Coronary artery (tissue), 2 donors: ENCODE measurements at regions not wholly inside any gene's neighbourhood (a gene's known extent, or its start where the extent isn't known, plus 50 kb on each side); places are given as distances from the start of the nearest gene placed in this dataset.
"Not testable (repeated sequence)": the region's sequence is repeated elsewhere in the genome, so short reads cannot be mapped to it uniquely, and the experiment has no call there.

ENCODE experiments used
- DNase-seq: peaks from one replicate; pipeline ENCODE4 v3.0.0-alpha.2; 2017; ENCODE audit warnings: low spot score
- H3K27ac ChIP-seq, 2 donors: fragments of 200-600 bp; sonication (generic); one replicate each; pipeline ENCODE4 v1.5.1; 2016 to 2019
- H3K4me3 ChIP-seq: fragments of 200-600 bp; sonication (generic); 2 replicates; pipeline ENCODE4 v1.5.1; 2016; ENCODE audit warnings: mild to moderate bottlenecking, moderate library complexity
- TF ChIP-seq, protein P1 (sequence below): fragments of 200-600 bp; sonication (generic); IDR thresholded peaks from one replicate; pipeline ENCODE4 v1.5.1; 2019; ENCODE audit warnings: antibody characterized with exemption

DNA sequence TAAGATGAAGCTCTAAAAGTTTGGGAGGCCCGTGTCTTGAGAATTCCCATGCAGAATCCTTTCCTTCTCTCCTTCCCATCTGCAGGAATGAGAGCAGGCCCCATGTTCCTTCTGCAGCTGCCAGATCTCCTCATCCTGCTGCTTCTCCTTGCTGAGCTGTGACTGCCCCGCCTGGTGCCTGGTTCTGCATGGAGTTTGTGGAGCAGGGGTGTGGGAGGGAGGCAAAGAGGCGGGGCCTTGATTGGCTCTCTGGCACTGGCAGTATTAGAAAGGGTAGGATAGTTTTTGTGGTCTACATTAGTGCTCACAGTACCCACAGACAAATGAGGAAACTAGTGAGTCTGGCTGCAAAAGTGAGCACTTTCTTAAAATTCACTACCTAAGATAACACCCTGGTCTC is 91.1 kb upstream of the CLPB start:
- TF ChIP-seq, protein P1, sequence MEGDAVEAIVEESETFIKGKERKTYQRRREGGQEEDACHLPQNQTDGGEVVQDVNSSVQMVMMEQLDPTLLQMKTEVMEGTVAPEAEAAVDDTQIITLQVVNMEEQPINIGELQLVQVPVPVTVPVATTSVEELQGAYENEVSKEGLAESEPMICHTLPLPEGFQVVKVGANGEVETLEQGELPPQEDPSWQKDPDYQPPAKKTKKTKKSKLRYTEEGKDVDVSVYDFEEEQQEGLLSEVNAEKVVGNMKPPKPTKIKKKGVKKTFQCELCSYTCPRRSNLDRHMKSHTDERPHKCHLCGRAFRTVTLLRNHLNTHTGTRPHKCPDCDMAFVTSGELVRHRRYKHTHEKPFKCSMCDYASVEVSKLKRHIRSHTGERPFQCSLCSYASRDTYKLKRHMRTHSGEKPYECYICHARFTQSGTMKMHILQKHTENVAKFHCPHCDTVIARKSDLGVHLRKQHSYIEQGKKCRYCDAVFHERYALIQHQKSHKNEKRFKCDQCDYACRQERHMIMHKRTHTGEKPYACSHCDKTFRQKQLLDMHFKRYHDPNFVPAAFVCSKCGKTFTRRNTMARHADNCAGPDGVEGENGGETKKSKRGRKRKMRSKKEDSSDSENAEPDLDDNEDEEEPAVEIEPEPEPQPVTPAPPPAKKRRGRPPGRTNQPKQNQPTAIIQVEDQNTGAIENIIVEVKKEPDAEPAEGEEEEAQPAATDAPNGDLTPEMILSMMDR: no peak
- H3K4me3 ChIP-seq: no peak overlapping the region
- DNase-seq: no peak
- H3K27ac ChIP-seq: no peak overlapping the region

GRCh38 chr11:72524711-72525110 is 90.4 kb upstream of the CLPB start:
- Histone ChIP-seq H3K4me3 (no peak overlapping the region), H3K27ac (no peak overlapping the region)
- TF ChIP-seq, protein P1: no peak
- DNase-seq: no peak

DNA sequence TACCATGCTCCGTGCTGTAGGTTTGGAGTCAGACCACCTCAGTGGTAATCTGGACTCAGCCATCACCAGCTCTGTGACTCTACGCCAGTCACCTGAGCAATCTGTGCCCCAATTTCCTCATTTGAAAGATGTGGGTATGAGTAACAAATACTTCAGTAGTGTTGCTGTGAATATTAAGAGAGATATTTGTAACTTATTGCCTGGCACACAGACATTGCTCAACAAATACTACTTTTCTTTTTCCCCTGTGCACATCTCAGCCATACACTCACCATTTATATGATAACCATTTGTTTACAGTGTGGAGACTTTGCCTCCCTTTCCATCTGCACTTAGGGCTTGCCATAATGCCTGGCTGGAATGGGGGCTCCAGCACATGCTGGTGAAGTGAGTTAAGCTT is 89.7 kb upstream of the CLPB start:
- DNase-seq: no peak
- Histone ChIP-seq H3K4me3 (no peak overlapping the region), H3K27ac (no peak overlapping the region)
- TF ChIP-seq, protein P1: no peak

GRCh38 chr11:72522186-72522585 is 87.9 kb upstream of the CLPB start:
- no peak for DNase-seq
- H3K4me3 ChIP-seq: no peak overlapping the region
- TF ChIP-seq, protein P1: no peak
- no peak overlapping the region for H3K27ac ChIP-seq

DNA sequence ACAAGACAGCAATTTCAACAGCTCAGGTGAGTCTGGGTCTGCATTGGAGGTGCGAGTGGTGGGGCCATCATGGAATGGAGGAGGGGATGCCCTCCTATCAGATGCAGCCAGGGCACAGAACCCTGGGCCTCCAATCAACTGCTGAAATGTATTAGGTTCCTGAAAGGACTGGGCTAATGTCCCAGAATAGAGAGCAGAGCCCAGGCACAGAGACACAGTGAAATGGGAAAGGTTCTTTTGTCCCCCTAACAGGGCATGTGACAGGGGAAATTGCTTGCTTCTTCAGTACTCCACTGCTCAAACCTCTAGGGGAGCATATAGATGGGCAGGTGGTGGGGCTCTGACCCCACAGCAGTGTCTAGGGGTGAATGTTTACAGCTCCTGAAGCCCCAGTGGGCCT is 87.3 kb upstream of the CLPB start:
- DNase-seq: no peak
- Histone ChIP-seq H3K27ac (no peak overlapping the region), H3K4me3 (no peak overlapping the region)
- TF ChIP-seq, protein P1: no peak

DNA sequence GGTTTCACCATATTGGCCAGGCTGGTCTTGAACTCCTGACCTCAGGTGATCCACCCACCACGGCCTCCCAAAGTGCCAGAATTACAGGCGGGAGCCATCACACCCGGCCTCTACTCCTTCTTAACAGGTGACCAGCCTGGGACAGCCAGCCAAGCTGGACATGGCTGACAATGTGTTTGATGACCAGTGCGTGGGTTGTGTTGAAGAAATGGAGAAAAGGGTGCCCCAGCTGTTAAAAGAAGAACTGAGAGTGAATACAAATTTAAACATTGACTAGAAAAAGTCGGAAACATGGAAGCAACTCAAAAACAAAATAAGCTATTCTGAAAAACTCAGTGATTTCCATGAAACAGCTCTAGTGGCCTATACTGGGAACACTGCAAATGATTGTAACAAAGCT is 86.5 kb upstream of the CLPB start:
- no peak overlapping the region for H3K4me3 ChIP-seq
- no peak for DNase-seq
- TF ChIP-seq, protein P1: no peak
- no peak overlapping the region for H3K27ac ChIP-seq

GRCh38 chr11:72519882-72520281 is 85.6 kb upstream of the CLPB start:
- not testable (repeated sequence) for H3K27ac ChIP-seq, H3K4me3 ChIP-seq

GRCh38 chr11:72519220-72519881 is 85.0 kb upstream of the CLPB start:
- Histone ChIP-seq H3K27ac (no peak overlapping the region), H3K4me3 (peak overlapping the region; percentile 59)
- DNase-seq: no peak
- TF ChIP-seq, protein P1: no peak

More at GRCh38 chr11:72519882-72520281, 85.6 kb upstream of the CLPB start:
- DNase-seq: not testable (repeated sequence)
